SK-N-SH (cell line): ENCODE measurements at regions not wholly inside any gene's neighbourhood (a gene's known extent, or its start where the extent isn't known, plus 50 kb on each side); places are given as distances from the start of the nearest gene placed in this dataset.

Experiments
- CTCF ChIA-PET: fragments of 300-600, 350-600 bp; formaldehyde crosslinking; extraction: SDS; loops from one replicate; lab custom pipeline; 2021; lab: Yijun Ruan, JAX
- POLR2A ChIA-PET: fragments of 350-600 bp; sonication (Branson Sonifier 250); formaldehyde crosslinking; extraction: SDS; loops from one replicate; lab custom pipeline; 2020; ENCODE audit warnings: antibody characterized with exemption, inconsistent platforms; lab: Yijun Ruan, JAX
- DNase-seq: peaks from one replicate; pipeline ENCODE4 v3.0.0; 2012
- H2AFZ ChIP-seq: fragments of 200-600 bp; sonication (generic); 2 replicates; pipeline ENCODE4 v1.8.1; 2016; ENCODE audit warnings: antibody characterized with exemption, mild to moderate bottlenecking, low read depth
- H3F3A ChIP-seq: fragments of 200-600 bp; sonication (generic); replicated peaks from 2 replicates; pipeline ENCODE3; 2016; ENCODE audit warnings: antibody characterized with exemption, mild to moderate bottlenecking; ENCODE audit not compliant: insufficient read depth
- H3K27ac ChIP-seq, 2 experiments: fragments of 200-500 bp in 1 of 2; fragments of 200-600 bp in 1 of 2; sonication (Bioruptor generic) in 1 of 2; sonication (generic), shearing (Covaris generic) in 1 of 2; 2 replicates each; pipeline versions ENCODE4 v1.5.1 to v1.6.1; 2014 to 2016; ENCODE audit warnings: low read depth in 2 of 2, inconsistent platforms in 1 of 2, low read length in 1 of 2, mild to moderate bottlenecking in 1 of 2, mixed read lengths in 1 of 2
- H3K27me3 ChIP-seq: fragments of 200-600 bp; sonication (generic), shearing (Covaris generic); 2 replicates; pipeline ENCODE4 v1.6.1; 2016; ENCODE audit warnings: mixed run types; ENCODE audit not compliant: insufficient read depth
- H3K36me3 ChIP-seq, 2 experiments: fragments of 200-500 bp in 1 of 2; fragments of 200-600 bp in 1 of 2; sonication (Bioruptor generic) in 1 of 2; sonication (generic) in 1 of 2; replicated peaks in 1 of 2; 2 replicates each; pipeline versions ENCODE3 to v1.5.1; 2014 to 2016; ENCODE audit warnings: low read length in 1 of 2, mild to moderate bottlenecking in 1 of 2; ENCODE audit not compliant: insufficient read depth in 2 of 2, control insufficient read depth in 1 of 2
- H3K4me1 ChIP-seq, 2 experiments: fragments of 200-500 bp in 1 of 2; fragments of 200-600 bp in 1 of 2; sonication (Bioruptor generic) in 1 of 2; sonication (generic), shearing (Covaris generic) in 1 of 2; 2 replicates each; pipeline versions ENCODE4 v1.5.1 to v1.6.1; 2014 to 2016; ENCODE audit warnings: low read depth in 1 of 2, low read length in 1 of 2, mixed run types in 1 of 2; ENCODE audit not compliant: insufficient read depth in 2 of 2, control insufficient read depth in 1 of 2
- H3K4me2 ChIP-seq: fragments of 200-600 bp; sonication (generic), shearing (Covaris generic); 2 replicates; pipeline ENCODE4 v1.6.1; 2017; ENCODE audit warnings: mixed run types
- H3K4me3 ChIP-seq, 2 experiments: fragments of 200-500 bp in 1 of 2; fragments of 200-600 bp in 1 of 2; sonication (Bioruptor generic) in 1 of 2; sonication (generic), shearing (Covaris generic) in 1 of 2; 2 replicates each; pipeline versions ENCODE4 v1.5.1 to v1.8.1; 2014 to 2016; ENCODE audit warnings: low read depth in 2 of 2, inconsistent platforms in 1 of 2, low read length in 1 of 2, mild to moderate bottlenecking in 1 of 2, mixed read lengths in 1 of 2, moderate library complexity in 1 of 2
- H3K79me2 ChIP-seq: fragments of 200-600 bp; sonication (generic); 2 replicates; pipeline ENCODE4 v1.8.1; 2017; ENCODE audit warnings: mild to moderate bottlenecking; ENCODE audit not compliant: insufficient read depth
- H3K9ac ChIP-seq: fragments of 200-600 bp; sonication (generic); 2 replicates; pipeline ENCODE4 v1.6.1; 2017; ENCODE audit warnings: mixed run types
- H3K9me2 ChIP-seq: fragments of 200-600 bp; sonication (generic); 2 replicates; pipeline ENCODE4 v1.6.1; 2017; ENCODE audit warnings: mixed run types
- H3K9me3 ChIP-seq: fragments of 200-600 bp; sonication (generic); 2 replicates; pipeline ENCODE4 v1.6.1; 2017; ENCODE audit warnings: mixed run types, mild to moderate bottlenecking, moderate library complexity
- H4K20me1 ChIP-seq: fragments of 200-600 bp; sonication (generic); 2 replicates; pipeline ENCODE4 v1.6.1; 2017; ENCODE audit warnings: mild to moderate bottlenecking, mixed run types; ENCODE audit not compliant: insufficient read depth
- CTCF ChIP-seq: fragments of 200-600 bp; sonication (generic); IDR thresholded peaks from 2 replicates; pipeline ENCODE4 v1.6.1; 2017; ENCODE audit warnings: antibody characterized with exemption, mild to moderate bottlenecking, moderate library complexity
- ELF1 ChIP-seq: IDR thresholded peaks from 2 replicates; pipeline ENCODE4 v1.4.0; 2012
- EP300 ChIP-seq, 2 experiments: IDR thresholded peaks; 2 replicates each; pipeline versions ENCODE4 v1.4.0 to v1.6.1; 2012; ENCODE audit warnings: borderline replicate concordance in 1 of 2, low read depth in 1 of 2, low read length in 1 of 2
- FOSL2 ChIP-seq: IDR thresholded peaks from 2 replicates; pipeline ENCODE4 v1.4.0; 2012; ENCODE audit warnings: low read depth, mild to moderate bottlenecking, moderate library complexity, borderline replicate concordance
- GABPA ChIP-seq: IDR thresholded peaks from 2 replicates; pipeline ENCODE4 v1.4.0; 2012; ENCODE audit warnings: low read depth, mild to moderate bottlenecking
- NFIC ChIP-seq: IDR thresholded peaks from 2 replicates; pipeline ENCODE4 v1.4.0; 2012; ENCODE audit warnings: borderline replicate concordance
- PBX3 ChIP-seq: IDR thresholded peaks from 2 replicates; pipeline ENCODE4; 2012
- POLR2AphosphoS5 ChIP-seq: IDR thresholded peaks from 2 replicates; pipeline ENCODE4 v1.6.1; 2012; ENCODE audit warnings: low read depth, low read length
- RAD21 ChIP-seq: IDR thresholded peaks from 2 replicates; pipeline ENCODE4 v1.6.1; 2012; ENCODE audit warnings: mild to moderate bottlenecking, low read length
- RFX5 ChIP-seq: IDR thresholded peaks from 2 replicates; pipeline ENCODE4 v1.6.1; 2012; ENCODE audit warnings: mild to moderate bottlenecking, improper control_type of control experiment, low read length
- SMC3 ChIP-seq: IDR thresholded peaks from 2 replicates; pipeline ENCODE4 v1.6.1; 2012; ENCODE audit warnings: low read depth, low read length, improper control_type of control experiment
- TCF12 ChIP-seq: IDR thresholded peaks from 2 replicates; pipeline ENCODE4 v1.4.0; 2012
- TEAD4 ChIP-seq: IDR thresholded peaks from 2 replicates; pipeline ENCODE4 v1.4.0; 2012; ENCODE audit warnings: mild to moderate bottlenecking, borderline replicate concordance; ENCODE audit not compliant: insufficient read depth
- ZBTB33 ChIP-seq: IDR thresholded peaks from 2 replicates; pipeline ENCODE4 v1.4.0; 2012; ENCODE audit warnings: low read depth, borderline replicate concordance
- WGBS: methylation state at CpG from one replicate; pipeline ENCODE4 v1.1.6; 2017; ENCODE audit warnings: low lambda C conversion rate; 5-methylcytosine and 5-hydroxymethylcytosine counted together
- TF ChIP-seq, protein P1 (sequence below): IDR thresholded peaks from 2 replicates; pipeline ENCODE4 v1.6.1; 2012; ENCODE audit warnings: mild to moderate bottlenecking, low read depth, low read length, moderate library complexity
- TF ChIP-seq, protein P2 (sequence below): IDR thresholded peaks from 2 replicates; pipeline ENCODE4 v1.4.0; 2012; ENCODE audit warnings: low read depth

DNA sequence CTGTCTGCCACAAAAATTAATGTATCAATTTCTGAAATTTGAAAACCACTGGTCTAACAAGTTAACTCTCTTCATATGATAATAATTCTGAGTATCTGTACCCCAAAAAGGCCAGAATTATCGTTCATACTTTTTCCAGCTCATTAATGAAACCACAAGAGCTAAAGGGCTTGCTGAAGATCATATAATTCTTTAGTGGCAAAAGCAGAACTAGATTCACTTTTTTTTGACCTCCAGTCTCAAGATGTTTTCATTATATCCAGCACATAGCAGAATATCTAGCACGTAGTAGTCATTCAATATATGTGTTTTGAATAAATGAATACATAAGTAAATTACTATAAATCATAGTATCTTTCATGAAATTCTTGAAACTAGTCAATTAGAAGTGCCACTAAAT is 246.7 kb upstream of the KCNH8 start (continued):
- TF ChIP-seq CTCF = no peak
- no peak for TF ChIP-seq RFX5
- TF ChIP-seq RAD21 = no peak
- TF ChIP-seq ELF1 = no peak
- no peak for TF ChIP-seq TEAD4

DNA sequence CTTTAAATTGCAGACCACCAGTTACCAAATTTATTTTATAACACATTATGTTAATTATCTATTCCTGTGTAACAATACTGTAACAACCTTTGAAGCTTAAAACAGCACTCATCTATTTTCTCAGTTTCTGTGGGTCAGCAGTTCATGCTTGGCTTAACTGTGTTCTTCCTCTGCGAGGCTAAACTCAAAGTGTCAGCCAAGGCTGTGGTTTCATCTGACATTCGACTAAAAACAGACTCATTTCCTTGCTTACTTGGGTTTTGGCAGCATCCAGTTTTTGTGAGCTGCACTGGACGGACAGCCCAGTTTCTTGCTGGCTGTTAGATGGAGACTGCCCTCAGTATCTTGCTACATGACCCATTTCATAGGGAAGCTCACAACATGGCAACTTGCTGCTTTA is 247.3 kb upstream of the KCNH8 start:
- Histone ChIP-seq H4K20me1 (no peaks in the 10 kb centered on the region), H3K36me3 (no peaks in the 10 kb centered on the region), H3K27ac (no peak overlapping the region), H3K79me2 (no peaks in the 10 kb centered on the region), H3K27me3 (no peaks in the 10 kb centered on the region), H3K9me3 (no peaks in the 10 kb centered on the region), H3K4me3 (no peak overlapping the region), H3K4me1 (no peaks in the 10 kb centered on the region), H2AFZ (no peak overlapping the region), H3K4me2 (0 out of 2 replicates have a peak overlapping the region, but pooled peaks have one; percentile 3), H3K9me2 (no peaks in the 10 kb centered on the region), H3K9ac (no peak overlapping the region), H3F3A (no peaks in the 10 kb centered on the region)
- TF ChIP-seq EP300 (IDR thresholded peaks at IDR 0.05; ENCODE audit: borderline replicate concordance in 1 of 2, low read depth in 1 of 2, low read length in 1 of 2) = no peak
- peak; percentile 27; the same call in 1 of the 2 replicates for TF ChIP-seq PBX3
- no peak for TF ChIP-seq GABPA
- no peak for TF ChIP-seq NFIC
- TF ChIP-seq TCF12 = 0 out of 2 replicates have a peak, but pooled peaks have one; percentile 25
- no peak for DNase-seq
- 8% methylated on average over 3 of the region's 3 CpGs for WGBS
- ChIA-PET CTCF (interaction anchor here (0.7 to 1.0 kb wide), 2 partner anchors 10 to 12 kb away, joined by 3 read pairs; no protein-coding TSS in a partner anchor), POLR2A (no interaction called here)

GRCh38 chr3:18898911-18899310 is 249.4 kb upstream of the KCNH8 start:
- Histone ChIP-seq H3K4me1 (no peaks in the 10 kb centered on the region), H3K9me3 (no peaks in the 10 kb centered on the region), H3K4me2 (no peak overlapping the region), H2AFZ (no peak overlapping the region), H3K27ac (no peak overlapping the region), H4K20me1 (no peaks in the 10 kb centered on the region), H3K9ac (no peak overlapping the region), H3K79me2 (no peaks in the 10 kb centered on the region), H3K27me3 (no peaks in the 10 kb centered on the region), H3K4me3 (no peak overlapping the region), H3F3A (no peaks in the 10 kb centered on the region), H3K9me2 (no peaks in the 10 kb centered on the region), H3K36me3 (no peaks in the 10 kb centered on the region)
- 76% methylated on average over 1 of the region's 1 CpG for WGBS
- CTCF ChIA-PET = no interaction called here
- POLR2A ChIA-PET = no interaction called here
- no peak for DNase-seq
- TF ChIP-seq, protein P1, sequence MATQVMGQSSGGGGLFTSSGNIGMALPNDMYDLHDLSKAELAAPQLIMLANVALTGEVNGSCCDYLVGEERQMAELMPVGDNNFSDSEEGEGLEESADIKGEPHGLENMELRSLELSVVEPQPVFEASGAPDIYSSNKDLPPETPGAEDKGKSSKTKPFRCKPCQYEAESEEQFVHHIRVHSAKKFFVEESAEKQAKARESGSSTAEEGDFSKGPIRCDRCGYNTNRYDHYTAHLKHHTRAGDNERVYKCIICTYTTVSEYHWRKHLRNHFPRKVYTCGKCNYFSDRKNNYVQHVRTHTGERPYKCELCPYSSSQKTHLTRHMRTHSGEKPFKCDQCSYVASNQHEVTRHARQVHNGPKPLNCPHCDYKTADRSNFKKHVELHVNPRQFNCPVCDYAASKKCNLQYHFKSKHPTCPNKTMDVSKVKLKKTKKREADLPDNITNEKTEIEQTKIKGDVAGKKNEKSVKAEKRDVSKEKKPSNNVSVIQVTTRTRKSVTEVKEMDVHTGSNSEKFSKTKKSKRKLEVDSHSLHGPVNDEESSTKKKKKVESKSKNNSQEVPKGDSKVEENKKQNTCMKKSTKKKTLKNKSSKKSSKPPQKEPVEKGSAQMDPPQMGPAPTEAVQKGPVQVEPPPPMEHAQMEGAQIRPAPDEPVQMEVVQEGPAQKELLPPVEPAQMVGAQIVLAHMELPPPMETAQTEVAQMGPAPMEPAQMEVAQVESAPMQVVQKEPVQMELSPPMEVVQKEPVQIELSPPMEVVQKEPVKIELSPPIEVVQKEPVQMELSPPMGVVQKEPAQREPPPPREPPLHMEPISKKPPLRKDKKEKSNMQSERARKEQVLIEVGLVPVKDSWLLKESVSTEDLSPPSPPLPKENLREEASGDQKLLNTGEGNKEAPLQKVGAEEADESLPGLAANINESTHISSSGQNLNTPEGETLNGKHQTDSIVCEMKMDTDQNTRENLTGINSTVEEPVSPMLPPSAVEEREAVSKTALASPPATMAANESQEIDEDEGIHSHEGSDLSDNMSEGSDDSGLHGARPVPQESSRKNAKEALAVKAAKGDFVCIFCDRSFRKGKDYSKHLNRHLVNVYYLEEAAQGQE = no peak
- TF ChIP-seq CTCF (no peak), ZBTB33 (no peak), SMC3 (no peak), FOSL2 (no peak), POLR2AphosphoS5 (no peak)
- TF ChIP-seq, protein P2, sequence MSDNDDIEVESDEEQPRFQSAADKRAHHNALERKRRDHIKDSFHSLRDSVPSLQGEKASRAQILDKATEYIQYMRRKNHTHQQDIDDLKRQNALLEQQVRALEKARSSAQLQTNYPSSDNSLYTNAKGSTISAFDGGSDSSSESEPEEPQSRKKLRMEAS = no peak
